NCI-H128 (cell line): ENCODE measurements at regions not wholly inside any gene's neighbourhood (a gene's known extent, or its start where the extent isn't known, plus 50 kb on each side); places are given as distances from the start of the nearest gene placed in this dataset.

Source experiments
- DNase-seq: peaks from one replicate; lab custom pipeline; 2025; ENCODE audit not compliant: unreplicated experiment; lab: John Stamatoyannopoulos, UW

DNA sequence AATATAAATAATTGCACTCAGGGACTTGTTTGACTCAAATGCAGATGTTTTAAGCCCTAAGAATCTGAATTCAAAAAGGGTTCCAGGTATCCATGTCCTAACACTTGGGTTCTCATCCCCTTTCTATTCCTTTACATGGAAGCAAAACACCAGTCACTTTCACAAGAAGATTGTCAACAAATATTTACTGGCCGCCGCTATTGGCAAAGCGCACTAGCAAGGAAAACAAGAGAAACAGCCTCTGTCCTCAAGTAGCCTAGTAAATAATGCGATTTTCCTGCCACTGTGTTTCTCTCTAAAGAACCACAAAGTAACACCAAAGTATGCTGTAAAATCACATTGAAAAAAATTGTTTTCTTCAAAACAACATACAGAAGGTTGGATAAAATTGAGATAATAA, 66.7 kb upstream of the EZH2 start:
- DNase-seq = no peak

GRCh38 chr7:148944935-148945934, 61.1 kb upstream of the EZH2 start:
- DNase-seq = no peak

DNA sequence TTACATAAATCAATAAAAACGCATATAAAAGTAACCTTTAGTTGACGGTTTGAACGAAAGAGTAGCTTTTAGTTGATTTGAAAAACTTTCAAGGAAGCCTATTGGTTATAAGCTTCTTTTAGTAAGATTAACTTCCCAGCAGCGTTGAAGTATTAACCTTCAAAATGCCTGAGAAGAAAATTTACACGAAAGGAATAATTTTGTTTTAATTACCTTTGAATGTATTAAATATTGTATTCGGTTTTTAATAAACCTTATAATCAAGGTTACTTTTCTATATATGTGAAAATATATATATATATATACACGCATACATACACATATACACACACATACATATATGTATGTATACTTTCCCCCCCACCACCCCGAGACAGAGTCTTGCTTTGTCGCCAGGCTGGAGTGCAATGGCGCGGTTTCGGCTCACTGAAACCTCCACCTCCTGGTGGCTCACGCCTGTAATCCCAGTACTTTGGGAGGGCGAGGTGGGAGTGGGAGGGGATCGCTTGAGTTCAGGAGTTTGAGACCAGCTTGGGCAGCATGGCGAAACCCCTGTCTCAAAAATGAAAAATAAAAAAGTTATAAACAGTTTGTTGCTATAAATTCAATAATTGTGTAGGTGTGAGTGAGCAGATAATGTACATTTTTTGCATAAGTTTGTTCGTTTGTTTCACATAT, 57.6 kb upstream of the EZH2 start:
- DNase-seq = peak; percentile 62

DNA sequence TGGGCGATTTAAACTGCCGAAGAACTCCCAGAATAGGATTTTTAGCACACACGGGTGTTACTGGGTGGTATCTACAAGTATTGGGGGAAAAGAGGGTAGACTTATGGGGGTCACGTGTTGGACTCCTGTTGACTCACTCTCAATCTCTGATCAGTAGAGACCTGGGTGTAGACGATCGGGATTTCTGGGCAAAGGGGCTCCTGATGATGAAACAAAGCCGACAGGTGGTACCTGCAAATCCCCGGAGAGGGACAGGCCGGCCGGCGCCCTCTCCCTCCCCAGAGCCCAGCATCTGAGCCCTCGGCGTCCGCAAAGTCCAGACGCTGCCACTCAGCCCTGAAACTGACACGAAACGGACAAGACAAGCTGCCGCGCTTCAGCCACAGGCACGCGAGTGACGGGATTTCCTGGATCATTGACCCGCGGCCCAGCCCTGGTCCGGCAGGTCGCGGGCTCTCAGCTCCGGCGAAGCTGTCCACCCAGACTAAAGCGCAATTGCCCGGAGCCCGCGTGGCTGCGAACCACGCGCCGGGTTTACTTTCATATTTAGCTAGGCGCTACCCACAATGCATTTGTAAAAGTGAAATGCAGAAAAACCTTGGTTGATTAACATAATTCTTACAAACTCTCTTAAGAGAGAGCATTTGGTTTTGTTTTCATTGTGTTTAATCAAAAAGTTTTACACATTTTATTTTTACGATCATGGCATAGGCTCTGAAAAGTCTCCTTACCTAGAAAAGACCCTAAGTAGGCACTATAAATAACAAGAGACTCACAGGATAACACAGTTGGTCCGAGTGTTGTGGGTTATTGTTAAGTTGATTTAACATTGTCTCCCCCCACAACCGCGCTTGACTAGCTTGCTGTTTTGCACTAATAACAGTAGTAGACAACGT, 56.9 kb upstream of the EZH2 start:
- peak; percentile 81 for DNase-seq

- no peak for DNase-seq
These were observed 55.2 kb upstream of the EZH2 start for GRCh38 chr7:148939128-148939755.

DNA sequence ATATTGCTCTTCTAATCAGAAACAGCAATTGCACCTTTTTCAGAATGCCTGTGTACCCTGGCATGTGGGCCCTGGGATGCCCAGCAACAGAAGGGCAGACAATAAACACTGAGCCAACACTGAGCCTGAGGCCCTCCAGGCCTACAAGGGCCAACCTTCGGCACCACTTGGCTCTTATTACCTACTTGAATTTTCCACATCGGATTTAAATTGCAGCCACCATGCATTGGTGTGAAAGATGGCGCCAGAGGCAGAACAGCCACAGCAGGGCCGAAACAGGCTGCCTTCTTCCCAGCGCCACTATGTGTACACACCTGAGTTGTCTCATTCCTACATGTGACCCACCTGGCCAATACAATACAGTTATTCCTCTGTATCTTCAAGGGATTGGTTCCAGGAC, 51.4 kb upstream of the EZH2 start:
- DNase-seq = no peak
